CD8-positive, alpha-beta memory T cell (primary cell): ENCODE measurements at regions not wholly inside any gene's neighbourhood (a gene's known extent, or its start where the extent isn't known, plus 50 kb on each side); places are given as distances from the start of the nearest gene placed in this dataset.
"Not testable (repeated sequence)": the region's sequence is repeated elsewhere in the genome, so short reads cannot be mapped to it uniquely, and the experiment has no call there.

Source experiments
- CTCF ChIA-PET: fragments of 350-600 bp; sonication (Branson Sonifier 250); formaldehyde crosslinking; loops from one replicate; lab custom pipeline; 2021; ENCODE audit warnings: antibody characterized with exemption; lab: Charles Lee
- POLR2A ChIA-PET: fragments of 350-600 bp; sonication (Branson Sonifier 250); formaldehyde crosslinking; loops from one replicate; lab custom pipeline; 2021; ENCODE audit warnings: antibody characterized with exemption; lab: Charles Lee
- DNase-seq, 5 donors: peaks; one replicate each; pipeline versions ENCODE4 v3.0.0 to v3.0.0-alpha.2; 2020 to 2022; ENCODE audit warnings: mixed read lengths in 1 of 5
- H3K27ac ChIP-seq: one replicate; pipeline ENCODE4 v1.7.0; 2013; ENCODE audit warnings: low read depth, mild to moderate bottlenecking, low read length, moderate library complexity
- H3K27me3 ChIP-seq: 2 replicates; pipeline ENCODE4 v1.7.0; 2013; ENCODE audit warnings: low read length, mild to moderate bottlenecking; ENCODE audit not compliant: insufficient read depth, poor library complexity, severe bottlenecking
- H3K36me3 ChIP-seq: 2 replicates; pipeline ENCODE4 v1.7.0; 2013; ENCODE audit warnings: mild to moderate bottlenecking, low read length, moderate library complexity; ENCODE audit not compliant: insufficient read depth
- H3K4me1 ChIP-seq: 2 replicates; pipeline ENCODE4 v1.7.0; 2013; ENCODE audit warnings: mild to moderate bottlenecking, low read length, moderate library complexity; ENCODE audit not compliant: insufficient read depth
- H3K4me3 ChIP-seq: 2 replicates; pipeline ENCODE4 v1.7.0; 2013; ENCODE audit warnings: mild to moderate bottlenecking, low read length
- H3K9me3 ChIP-seq: 2 replicates; pipeline ENCODE4 v1.7.0; 2013; ENCODE audit warnings: mild to moderate bottlenecking, low read length
- H3K27ac Mint-ChIP-seq, 8 donors: one replicate each; pipeline ENCODE4 v1.8.0; 2020 to 2021; ENCODE audit warnings: mixed read lengths in 8 of 8, mild to moderate bottlenecking in 6 of 8, inconsistent platforms in 3 of 8, moderate library complexity in 3 of 8
- H3K27me3 Mint-ChIP-seq, 2 donors: one replicate each; pipeline ENCODE4 v1.8.0; 2020 to 2021; ENCODE audit warnings: mixed read lengths in 2 of 2, mild to moderate bottlenecking in 1 of 2, moderate library complexity in 1 of 2
- H3K36me3 Mint-ChIP-seq, 3 donors: one replicate each; pipeline ENCODE4 v1.8.0; 2020 to 2021; ENCODE audit warnings: mixed read lengths in 3 of 3, inconsistent platforms in 1 of 3, mild to moderate bottlenecking in 1 of 3
- H3K4me1 Mint-ChIP-seq, 3 donors: one replicate each; pipeline ENCODE4 v1.8.0; 2020 to 2021; ENCODE audit warnings: mixed read lengths in 3 of 3, inconsistent platforms in 1 of 3, mild to moderate bottlenecking in 1 of 3
- H3K4me3 Mint-ChIP-seq, 7 donors: one replicate each; pipeline ENCODE4 v1.8.0; 2020 to 2021; ENCODE audit warnings: mixed read lengths in 7 of 7, mild to moderate bottlenecking in 6 of 7, moderate library complexity in 4 of 7, inconsistent platforms in 2 of 7
- H3K9me3 Mint-ChIP-seq, 5 donors: one replicate each; pipeline ENCODE4 v1.8.0; 2020 to 2022; ENCODE audit warnings: mixed read lengths in 5 of 5, mild to moderate bottlenecking in 3 of 5, moderate library complexity in 2 of 5, inconsistent platforms in 1 of 5

- no peak overlapping the region for H3K4me3 ChIP-seq
- CTCF ChIA-PET = no interaction called here
- H3K27ac Mint-ChIP-seq = no peak overlapping the region
- H3K4me3 Mint-ChIP-seq = no peak overlapping the region
- H3K36me3 Mint-ChIP-seq = no peaks in the 10 kb centered on the region
- H3K9me3 Mint-ChIP-seq = peaks cover 0 to 15% (median 3%) of the 10 kb centered on the region in 5 donors
- H3K36me3 ChIP-seq = no peaks in the 10 kb centered on the region
- no peak overlapping the region for H3K27ac ChIP-seq
- H3K9me3 ChIP-seq = no peaks in the 10 kb centered on the region
- peaks cover 0 to 1% of the 10 kb centered on the region in 2 donors for H3K27me3 Mint-ChIP-seq
- H3K4me1 ChIP-seq = no peaks in the 10 kb centered on the region
- no peak for DNase-seq
- POLR2A ChIA-PET = no interaction called here
- H3K4me1 Mint-ChIP-seq = no peaks in the 10 kb centered on the region
- H3K27me3 ChIP-seq = no peaks in the 10 kb centered on the region
Observed at GRCh38 chr14:40216976-40217375, 784.7 kb upstream of the FBXO33 start.

- H3K27me3 ChIP-seq, H3K9me3 ChIP-seq, DNase-seq, H3K36me3 ChIP-seq, H3K27me3 Mint-ChIP-seq, H3K4me1 Mint-ChIP-seq, H3K27ac Mint-ChIP-seq, CTCF ChIA-PET, H3K4me3 ChIP-seq, H3K4me1 ChIP-seq, H3K27ac ChIP-seq, H3K4me3 Mint-ChIP-seq, H3K36me3 Mint-ChIP-seq, POLR2A ChIA-PET: not testable (repeated sequence)
- H3K9me3 Mint-ChIP-seq = peaks cover 0 to 15% (median 3%) of the 10 kb centered on the region in 5 donors
Observed at GRCh38 chr14:40216408-40216807, 784.2 kb upstream of the FBXO33 start.

DNA sequence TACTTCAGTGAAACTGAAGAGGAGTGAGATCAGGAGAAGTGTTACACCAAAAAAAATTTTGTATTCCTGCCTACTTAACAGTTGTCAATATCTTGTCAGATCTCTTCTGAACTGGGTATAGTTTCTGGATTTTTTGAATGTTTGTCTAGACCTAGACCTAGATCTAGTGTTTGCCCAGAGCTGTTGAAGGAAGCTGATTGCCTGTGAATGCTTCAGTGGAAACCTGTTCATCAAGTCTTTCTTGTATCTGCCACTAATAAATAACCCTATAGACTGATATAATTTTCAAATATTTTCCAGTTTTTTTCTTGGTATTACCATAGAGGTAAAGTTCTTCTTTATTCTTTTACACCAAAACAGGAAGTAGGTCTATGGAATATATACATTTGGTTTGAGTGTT lies 781.5 kb upstream of the FBXO33 start:
- H3K9me3 Mint-ChIP-seq = peaks cover 0 to 22% (median 5%) of the 10 kb centered on the region in 5 donors
- peaks cover 0 to 1% of the 10 kb centered on the region in 2 donors for H3K27me3 Mint-ChIP-seq
- Histone ChIP-seq H3K9me3 (no peaks in the 10 kb centered on the region), H3K27ac (no peak overlapping the region), H3K36me3 (no peaks in the 10 kb centered on the region), H3K27me3 (no peaks in the 10 kb centered on the region), H3K4me3 (no peak overlapping the region), H3K4me1 (no peaks in the 10 kb centered on the region)
- H3K36me3 Mint-ChIP-seq = no peaks in the 10 kb centered on the region
- ChIA-PET CTCF (no interaction called here), POLR2A (no interaction called here)
- no peak overlapping the region for H3K27ac Mint-ChIP-seq
- no peaks in the 10 kb centered on the region for H3K4me1 Mint-ChIP-seq
- no peak overlapping the region for H3K4me3 Mint-ChIP-seq
- DNase-seq = no peak

GRCh38 chr14:40204441-40205175 lies 772.4 kb upstream of the FBXO33 start:
- no peak for DNase-seq
- H3K4me3 ChIP-seq = no peak overlapping the region
- Mint-ChIP-seq H3K4me1 (no peaks in the 10 kb centered on the region), H3K27ac (no peak overlapping the region), H3K4me3 (no peak overlapping the region), H3K27me3 (no peaks in the 10 kb centered on the region), H3K36me3 (no peaks in the 10 kb centered on the region), H3K9me3 (peaks cover 0 to 10% (median 8%) of the 10 kb centered on the region in 5 donors)
- H3K36me3 ChIP-seq = no peaks in the 10 kb centered on the region
- no peaks in the 10 kb centered on the region for H3K9me3 ChIP-seq
- POLR2A ChIA-PET = no interaction called here
- CTCF ChIA-PET = no interaction called here
- no peaks in the 10 kb centered on the region for H3K27me3 ChIP-seq
- no peaks in the 10 kb centered on the region for H3K4me1 ChIP-seq
- no peak overlapping the region for H3K27ac ChIP-seq

GRCh38 chr14:40199101-40199500 lies 766.9 kb upstream of the FBXO33 start:
- no peaks in the 10 kb centered on the region for H3K27me3 Mint-ChIP-seq
- H3K27ac ChIP-seq = no peak overlapping the region
- CTCF ChIA-PET = no interaction called here
- H3K4me3 ChIP-seq = no peak overlapping the region
- no peak overlapping the region for H3K4me3 Mint-ChIP-seq
- DNase-seq = no peak
- H3K36me3 Mint-ChIP-seq = no peaks in the 10 kb centered on the region
- H3K9me3 ChIP-seq = no peaks in the 10 kb centered on the region
- H3K36me3 ChIP-seq = no peaks in the 10 kb centered on the region
- POLR2A ChIA-PET = no interaction called here
- no peak overlapping the region for H3K27ac Mint-ChIP-seq
- peaks cover 0 to 3% (median 0%) of the 10 kb centered on the region in 5 donors for H3K9me3 Mint-ChIP-seq
- H3K4me1 Mint-ChIP-seq = no peaks in the 10 kb centered on the region
- H3K27me3 ChIP-seq = no peaks in the 10 kb centered on the region
- H3K4me1 ChIP-seq = no peaks in the 10 kb centered on the region

- H3K9me3 ChIP-seq = no peaks in the 10 kb centered on the region
- no peak for DNase-seq
- no peak overlapping the region for H3K27ac Mint-ChIP-seq
- H3K4me1 ChIP-seq = no peaks in the 10 kb centered on the region
- H3K27me3 ChIP-seq = no peaks in the 10 kb centered on the region
- peaks cover 0 to 7% (median 0%) of the 10 kb centered on the region in 5 donors for H3K9me3 Mint-ChIP-seq
- no peak overlapping the region for H3K27ac ChIP-seq
- no peak overlapping the region for H3K4me3 ChIP-seq
- ChIA-PET CTCF (no interaction called here), POLR2A (no interaction called here)
- no peaks in the 10 kb centered on the region for H3K4me1 Mint-ChIP-seq
- no peaks in the 10 kb centered on the region for H3K36me3 ChIP-seq
- H3K4me3 Mint-ChIP-seq = no peak overlapping the region
- H3K27me3 Mint-ChIP-seq = no peaks in the 10 kb centered on the region
- H3K36me3 Mint-ChIP-seq = no peaks in the 10 kb centered on the region
Observed at GRCh38 chr14:40197344-40197743, 765.1 kb upstream of the FBXO33 start.

DNA sequence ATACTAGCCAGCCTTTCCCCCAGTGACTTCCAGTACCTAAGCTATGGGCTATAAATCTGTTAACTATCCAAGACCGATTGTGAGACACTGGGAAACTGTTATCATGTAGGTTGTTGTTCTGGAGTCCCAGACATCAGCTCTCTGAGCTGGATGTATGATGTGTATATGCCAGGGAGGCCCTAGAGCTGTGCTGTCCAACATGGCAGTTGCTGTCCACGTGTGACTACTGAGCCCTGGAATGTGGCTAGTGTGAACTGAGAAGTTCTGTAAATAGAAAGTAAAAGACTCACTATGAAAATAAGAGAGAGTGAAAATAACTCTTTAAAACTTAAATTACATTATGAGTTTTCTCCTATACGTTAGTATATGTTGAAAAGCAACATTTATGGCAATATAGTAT lies 755.8 kb upstream of the FBXO33 start:
- H3K27ac Mint-ChIP-seq = no peak overlapping the region
- peaks cover 0 to 8% (median 5%) of the 10 kb centered on the region in 5 donors for H3K9me3 Mint-ChIP-seq
- no peaks in the 10 kb centered on the region for H3K36me3 Mint-ChIP-seq
- no peak overlapping the region for H3K4me3 Mint-ChIP-seq
- H3K27me3 Mint-ChIP-seq = no peaks in the 10 kb centered on the region
- ChIA-PET POLR2A (no interaction called here), CTCF (no interaction called here)
- no peak for DNase-seq
- no peaks in the 10 kb centered on the region for H3K27me3 ChIP-seq
- H3K9me3 ChIP-seq = no peaks in the 10 kb centered on the region
- H3K4me3 ChIP-seq = no peak overlapping the region
- H3K27ac ChIP-seq = no peak overlapping the region
- H3K4me1 Mint-ChIP-seq = no peaks in the 10 kb centered on the region
- H3K4me1 ChIP-seq = no peaks in the 10 kb centered on the region
- H3K36me3 ChIP-seq = no peaks in the 10 kb centered on the region

GRCh38 chr14:40164083-40164482 lies 731.9 kb upstream of the FBXO33 start:
- no peak overlapping the region for H3K27ac Mint-ChIP-seq
- H3K27ac ChIP-seq = no peak overlapping the region
- no peaks in the 10 kb centered on the region for H3K27me3 Mint-ChIP-seq
- DNase-seq = no peak
- H3K27me3 ChIP-seq = no peaks in the 10 kb centered on the region
- H3K4me3 Mint-ChIP-seq = no peak overlapping the region
- no peaks in the 10 kb centered on the region for H3K36me3 ChIP-seq
- peaks cover 9 to 23% (median 12%) of the 10 kb centered on the region in 5 donors for H3K9me3 Mint-ChIP-seq
- ChIA-PET POLR2A (no interaction called here), CTCF (no interaction called here)
- H3K9me3 ChIP-seq = no peaks in the 10 kb centered on the region
- no peak overlapping the region for H3K4me3 ChIP-seq
- no peaks in the 10 kb centered on the region for H3K36me3 Mint-ChIP-seq
- H3K4me1 ChIP-seq = no peaks in the 10 kb centered on the region
- no peaks in the 10 kb centered on the region for H3K4me1 Mint-ChIP-seq
